GM23248 (cell line): ENCODE measurements at regions not wholly inside any gene's neighbourhood (a gene's known extent, or its start where the extent isn't known, plus 50 kb on each side); places are given as distances from the start of the nearest gene placed in this dataset.

Source experiments
- EZH2 ChIP-seq: fragments of 200-600 bp; sonication (generic); IDR thresholded peaks from 2 replicates; pipeline ENCODE4 v1.6.1; 2018; ENCODE audit warnings: antibody characterized with exemption, mild to moderate bottlenecking; ENCODE audit not compliant: insufficient read depth, poor library complexity, severe bottlenecking
- EZH2phosphoT487 ChIP-seq: fragments of 200-600 bp; sonication (generic); IDR thresholded peaks from 2 replicates; pipeline ENCODE4 v1.6.1; 2018; ENCODE audit warnings: antibody characterized with exemption, moderate library complexity, mild to moderate bottlenecking, low read depth; ENCODE audit not compliant: insufficient read depth

DNA sequence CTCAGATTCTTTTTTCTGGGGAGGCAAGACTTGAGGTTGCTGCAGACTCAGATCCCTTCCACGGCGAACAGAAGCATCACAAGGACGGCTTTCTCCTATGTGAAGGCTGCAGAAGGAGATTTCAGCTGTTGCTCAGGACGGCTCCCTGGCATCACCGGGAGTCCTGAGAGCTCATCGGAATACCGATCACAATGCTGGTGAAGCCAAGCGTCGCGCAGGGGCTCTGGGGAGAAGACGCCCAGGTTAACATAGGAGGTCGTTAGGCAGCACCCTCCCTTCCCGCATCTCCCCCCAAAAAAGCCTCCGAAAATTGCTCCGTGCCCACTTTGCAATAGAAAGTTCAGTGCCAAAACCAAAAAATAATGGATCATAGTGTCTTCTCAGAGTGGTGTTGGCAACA, 127.2 kb upstream of the TMEM132D start:
- TF ChIP-seq EZH2phosphoT487, result no peak
- TF ChIP-seq EZH2, result no peak
